ENCODE measurements at regions not wholly inside any gene's neighbourhood (a gene's known extent, or its start where the extent isn't known, plus 50 kb on each side); places are given as distances from the start of the nearest gene placed in this dataset.

DNA sequence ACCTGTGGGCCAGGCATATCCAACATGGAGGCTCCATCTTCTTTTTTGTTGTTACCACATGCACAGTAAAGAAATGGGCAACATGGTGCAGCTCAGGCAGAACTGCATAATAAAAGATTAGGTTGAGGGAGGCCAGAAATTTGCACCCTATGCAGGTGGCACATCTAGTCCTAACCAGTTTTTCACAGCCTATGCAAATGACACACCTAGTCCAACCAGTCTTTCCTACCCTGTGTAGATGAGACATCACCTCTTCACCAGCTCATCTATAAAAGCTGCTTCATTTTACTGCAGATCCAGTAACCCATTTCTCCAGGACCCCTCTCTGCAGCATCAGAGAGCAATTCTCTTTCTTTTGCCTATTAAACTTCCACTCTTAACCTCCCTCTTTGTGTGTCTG is 411.0 kb upstream of the PCDH15 start:
- H3K9me3 ChIP-seq (ENCODE audit: control insufficient read depth, low read depth, low read length): no peaks in the 10 kb centered on the region

DNA sequence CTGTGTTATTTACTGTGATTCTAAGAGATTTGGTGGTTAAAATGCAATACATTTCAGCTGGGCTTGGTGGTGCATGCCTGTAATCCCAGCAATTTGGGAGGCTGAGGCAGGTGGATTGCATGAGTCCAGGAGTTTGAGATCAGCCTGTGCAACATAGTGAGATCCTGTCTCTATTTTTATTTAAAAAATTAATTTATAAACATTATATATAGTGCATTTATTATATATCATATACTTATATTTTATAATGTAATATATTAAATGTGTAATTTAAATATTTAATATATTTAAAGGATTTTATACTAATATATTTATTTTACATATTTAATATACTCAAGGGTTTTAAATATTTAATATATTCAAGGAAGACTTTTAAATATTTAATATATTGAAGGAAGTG is 402.8 kb upstream of the PCDH15 start:
- TF ChIP-seq, protein P1, sequence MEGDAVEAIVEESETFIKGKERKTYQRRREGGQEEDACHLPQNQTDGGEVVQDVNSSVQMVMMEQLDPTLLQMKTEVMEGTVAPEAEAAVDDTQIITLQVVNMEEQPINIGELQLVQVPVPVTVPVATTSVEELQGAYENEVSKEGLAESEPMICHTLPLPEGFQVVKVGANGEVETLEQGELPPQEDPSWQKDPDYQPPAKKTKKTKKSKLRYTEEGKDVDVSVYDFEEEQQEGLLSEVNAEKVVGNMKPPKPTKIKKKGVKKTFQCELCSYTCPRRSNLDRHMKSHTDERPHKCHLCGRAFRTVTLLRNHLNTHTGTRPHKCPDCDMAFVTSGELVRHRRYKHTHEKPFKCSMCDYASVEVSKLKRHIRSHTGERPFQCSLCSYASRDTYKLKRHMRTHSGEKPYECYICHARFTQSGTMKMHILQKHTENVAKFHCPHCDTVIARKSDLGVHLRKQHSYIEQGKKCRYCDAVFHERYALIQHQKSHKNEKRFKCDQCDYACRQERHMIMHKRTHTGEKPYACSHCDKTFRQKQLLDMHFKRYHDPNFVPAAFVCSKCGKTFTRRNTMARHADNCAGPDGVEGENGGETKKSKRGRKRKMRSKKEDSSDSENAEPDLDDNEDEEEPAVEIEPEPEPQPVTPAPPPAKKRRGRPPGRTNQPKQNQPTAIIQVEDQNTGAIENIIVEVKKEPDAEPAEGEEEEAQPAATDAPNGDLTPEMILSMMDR (optimal IDR thresholded peaks at IDR 0.05 in 1 of 3, IDR thresholded peaks at IDR 0.05 in 1 of 3, conservative IDR thresholded peaks at IDR 0.05 in 1 of 3; ENCODE audit: extremely low read depth in 1 of 3, insufficient read depth in 2 of 3, low read length in 3 of 3): no peak
- Histone ChIP-seq H3K9me3 (ENCODE audit: control insufficient read depth, low read depth, low read length) (no peaks in the 10 kb centered on the region), H3K4me1 (ENCODE audit: control insufficient read depth, extremely low read depth, insufficient read depth, low read length) (no peaks in the 10 kb centered on the region), H3K4me2 (ENCODE audit: control insufficient read depth, extremely low read depth, insufficient read depth, low read depth, low read length) (no peak overlapping the region), H3K27ac (ENCODE audit: control insufficient read depth, insufficient read depth, low read length) (no peak overlapping the region), H3K4me3 (ENCODE audit: control insufficient read depth in 2 of 3, extremely low read depth in 1 of 3, insufficient read depth in 2 of 3, low read depth in 1 of 3, low read length in 3 of 3) (no peak overlapping the region), H3K9ac (ENCODE audit: control insufficient read depth, extremely low read depth, insufficient read depth, low read length) (no peak overlapping the region), H3K36me3 (ENCODE audit: control insufficient read depth in 2 of 2, extremely low read depth in 1 of 2, insufficient read depth in 2 of 2, low read length in 2 of 2) (no peaks in the 10 kb centered on the region), H3K27me3 (ENCODE audit: control insufficient read depth, extremely low read depth, insufficient read depth, low read length) (no peaks in the 10 kb centered on the region), H4K20me1 (ENCODE audit: control insufficient read depth, extremely low read depth, insufficient read depth, low read length) (no peaks in the 10 kb centered on the region), H3K9me1 (ENCODE audit: control insufficient read depth, extremely low read depth, insufficient read depth, low read length) (no peaks in the 10 kb centered on the region), H2AFZ (ENCODE audit: control insufficient read depth, low read length) (no peak overlapping the region), H3K79me2 (ENCODE audit: control insufficient read depth, insufficient read depth, low read length) (no peaks in the 10 kb centered on the region)
- FAIRE-seq (no peak), DNase-seq (ENCODE audit: low read depth, low spot score) (no peak)
- dilution Hi-C loops (cut with MboI; ENCODE audit: extremely low pct_ligation_motif_present, low sequenced_read_pairs): no loop called here

More for the DNA sequence above, 411.0 kb upstream of the PCDH15 start:
- no peaks in the 10 kb centered on the region for H3K79me2 ChIP-seq (ENCODE audit: control insufficient read depth, insufficient read depth, low read length)
- FAIRE-seq (no peak), DNase-seq (ENCODE audit: low read depth, low spot score) (no peak)
- no peaks in the 10 kb centered on the region for H3K9me1 ChIP-seq (ENCODE audit: control insufficient read depth, extremely low read depth, insufficient read depth, low read length)
- no peaks in the 10 kb centered on the region for H3K4me1 ChIP-seq (ENCODE audit: control insufficient read depth, extremely low read depth, insufficient read depth, low read length)
- TF ChIP-seq, protein P1 (optimal IDR thresholded peaks at IDR 0.05 in 1 of 3, IDR thresholded peaks at IDR 0.05 in 1 of 3, conservative IDR thresholded peaks at IDR 0.05 in 1 of 3; ENCODE audit: extremely low read depth in 1 of 3, insufficient read depth in 2 of 3, low read length in 3 of 3): no peak
- no peak for TF ChIP-seq EZH2 (IDR thresholded peaks at IDR 0.05; ENCODE audit: low read length)
- H3K27me3 ChIP-seq (ENCODE audit: control insufficient read depth, extremely low read depth, insufficient read depth, low read length): no peaks in the 10 kb centered on the region
- no peaks in the 10 kb centered on the region for H3K36me3 ChIP-seq (ENCODE audit: control insufficient read depth in 2 of 2, extremely low read depth in 1 of 2, insufficient read depth in 2 of 2, low read length in 2 of 2)
- H3K27ac ChIP-seq (ENCODE audit: control insufficient read depth, insufficient read depth, low read length): no peak overlapping the region
- no peaks in the 10 kb centered on the region for H4K20me1 ChIP-seq (ENCODE audit: control insufficient read depth, extremely low read depth, insufficient read depth, low read length)
- dilution Hi-C loops (cut with MboI; ENCODE audit: extremely low pct_ligation_motif_present, low sequenced_read_pairs): no loop called here
- no peak overlapping the region for H2AFZ ChIP-seq (ENCODE audit: control insufficient read depth, low read length)
- H3K4me3 ChIP-seq (ENCODE audit: control insufficient read depth in 2 of 3, extremely low read depth in 1 of 3, insufficient read depth in 2 of 3, low read depth in 1 of 3, low read length in 3 of 3): no peak overlapping the region
- no peak overlapping the region for H3K4me2 ChIP-seq (ENCODE audit: control insufficient read depth, extremely low read depth, insufficient read depth, low read depth, low read length)
- H3K9ac ChIP-seq (ENCODE audit: control insufficient read depth, extremely low read depth, insufficient read depth, low read length): no peak overlapping the region
